ENCODE measurements at regions not wholly inside any gene's neighbourhood (a gene's known extent, or its start where the extent isn't known, plus 50 kb on each side); places are given as distances from the start of the nearest gene placed in this dataset.

DNA sequence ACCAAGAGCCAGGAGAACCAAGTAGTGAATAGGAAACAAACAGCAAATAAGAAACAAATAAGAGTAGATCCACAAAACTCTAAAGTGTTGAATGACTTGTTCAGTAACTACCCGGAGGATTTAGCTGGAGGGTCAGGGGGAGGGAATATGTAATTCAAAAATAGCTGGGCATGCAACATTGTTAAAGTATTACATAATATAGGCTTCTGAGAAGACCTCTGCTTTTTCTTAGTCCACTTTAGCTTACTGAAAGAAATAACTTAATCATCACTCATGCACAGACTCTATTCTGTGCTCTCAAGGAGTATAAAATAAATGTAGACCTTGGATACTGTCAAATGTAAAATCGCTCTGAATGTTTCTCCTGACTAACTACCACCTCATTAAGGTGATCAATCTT is 183.2 kb upstream of the POU5F2 start:
- no peaks in the 10 kb centered on the region for H3K36me3 ChIP-seq
- TF ChIP-seq, protein P1, sequence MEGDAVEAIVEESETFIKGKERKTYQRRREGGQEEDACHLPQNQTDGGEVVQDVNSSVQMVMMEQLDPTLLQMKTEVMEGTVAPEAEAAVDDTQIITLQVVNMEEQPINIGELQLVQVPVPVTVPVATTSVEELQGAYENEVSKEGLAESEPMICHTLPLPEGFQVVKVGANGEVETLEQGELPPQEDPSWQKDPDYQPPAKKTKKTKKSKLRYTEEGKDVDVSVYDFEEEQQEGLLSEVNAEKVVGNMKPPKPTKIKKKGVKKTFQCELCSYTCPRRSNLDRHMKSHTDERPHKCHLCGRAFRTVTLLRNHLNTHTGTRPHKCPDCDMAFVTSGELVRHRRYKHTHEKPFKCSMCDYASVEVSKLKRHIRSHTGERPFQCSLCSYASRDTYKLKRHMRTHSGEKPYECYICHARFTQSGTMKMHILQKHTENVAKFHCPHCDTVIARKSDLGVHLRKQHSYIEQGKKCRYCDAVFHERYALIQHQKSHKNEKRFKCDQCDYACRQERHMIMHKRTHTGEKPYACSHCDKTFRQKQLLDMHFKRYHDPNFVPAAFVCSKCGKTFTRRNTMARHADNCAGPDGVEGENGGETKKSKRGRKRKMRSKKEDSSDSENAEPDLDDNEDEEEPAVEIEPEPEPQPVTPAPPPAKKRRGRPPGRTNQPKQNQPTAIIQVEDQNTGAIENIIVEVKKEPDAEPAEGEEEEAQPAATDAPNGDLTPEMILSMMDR (IDR thresholded peaks at IDR 0.05; ENCODE audit: low read depth, low read length) = no peak
- peaks cover 5% of the 10 kb centered on the region for H3K4me1 ChIP-seq
- no peak for DNase-seq
- no peak overlapping the region for H3K4me3 ChIP-seq (ENCODE audit: low read depth, low read length)
- no peaks in the 10 kb centered on the region for H3K27me3 ChIP-seq
- H3K9me3 ChIP-seq = no peaks in the 10 kb centered on the region

DNA sequence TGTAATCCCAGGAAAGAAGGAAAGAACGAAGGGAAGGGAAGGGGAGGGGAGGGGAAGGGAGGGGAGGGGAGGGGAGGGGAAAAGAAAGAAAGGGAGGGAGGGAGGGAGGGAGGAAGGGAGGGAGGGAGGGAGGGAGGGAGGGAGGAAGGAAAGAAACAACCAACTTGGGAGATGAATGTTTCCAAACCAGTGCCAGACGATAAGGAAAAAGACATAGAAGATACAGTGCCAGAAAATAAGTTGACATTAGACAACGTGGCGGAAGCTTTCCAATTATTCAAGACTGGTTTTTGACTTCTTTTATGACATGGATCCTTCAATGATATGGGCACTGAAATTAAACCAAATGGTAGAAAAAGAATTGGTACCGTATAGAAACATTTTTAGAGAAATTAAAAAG is 181.2 kb upstream of the POU5F2 start:
- H3K36me3 ChIP-seq = no peaks in the 10 kb centered on the region
- no peaks in the 10 kb centered on the region for H3K9me3 ChIP-seq
- H3K4me1 ChIP-seq = no peaks in the 10 kb centered on the region
- DNase-seq = no peak
- H3K27me3 ChIP-seq = no peaks in the 10 kb centered on the region
- H3K4me3 ChIP-seq (ENCODE audit: low read depth, low read length) = no peak overlapping the region
- TF ChIP-seq, protein P1 (IDR thresholded peaks at IDR 0.05; ENCODE audit: low read depth, low read length) = no peak

DNA sequence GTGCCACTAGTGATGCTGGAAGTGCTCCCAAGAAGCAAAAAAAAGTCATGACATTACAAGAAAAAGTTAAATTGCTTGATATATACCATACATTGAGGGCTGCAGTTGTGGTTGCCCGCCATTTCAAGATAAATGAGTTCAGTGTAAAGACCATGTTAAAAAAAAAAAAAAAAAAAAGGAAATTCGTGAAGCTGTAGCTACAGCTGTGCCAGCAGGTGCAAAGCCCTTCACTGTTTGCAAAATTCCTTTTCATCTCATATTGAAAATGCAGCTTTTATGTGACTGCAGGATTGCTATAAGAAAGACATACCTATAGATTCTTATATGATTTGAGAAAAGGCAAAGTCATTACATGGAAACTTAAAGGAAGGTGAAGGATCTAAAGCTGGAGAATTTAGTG is 179.6 kb upstream of the POU5F2 start:
- no peak overlapping the region for H3K4me3 ChIP-seq (ENCODE audit: low read depth, low read length)
- TF ChIP-seq, protein P1 (IDR thresholded peaks at IDR 0.05; ENCODE audit: low read depth, low read length) = no peak
- no peak for DNase-seq
- no peaks in the 10 kb centered on the region for H3K27me3 ChIP-seq
- no peaks in the 10 kb centered on the region for H3K36me3 ChIP-seq
- H3K9me3 ChIP-seq = no peaks in the 10 kb centered on the region
- H3K4me1 ChIP-seq = no peaks in the 10 kb centered on the region

DNA sequence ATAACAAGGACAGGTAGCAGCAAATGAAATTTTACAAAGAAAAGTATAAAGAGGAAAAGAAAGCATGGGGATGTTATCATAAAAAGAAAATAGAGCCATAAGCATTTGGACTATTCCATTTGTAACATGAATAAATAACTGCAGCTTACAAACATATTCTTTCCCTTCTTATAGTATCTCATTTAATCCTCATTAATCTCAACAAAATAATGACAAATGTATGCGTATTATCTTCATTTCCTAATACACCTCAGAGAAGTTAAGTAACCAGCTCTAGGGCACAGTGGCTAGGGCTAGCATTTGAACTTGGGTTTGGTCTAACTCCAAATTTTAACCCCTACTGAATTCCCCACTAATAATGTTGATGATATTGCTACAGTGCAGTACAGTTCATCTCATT is 175.5 kb upstream of the POU5F2 start:
- Histone ChIP-seq H3K27me3 (no peaks in the 10 kb centered on the region), H3K36me3 (no peaks in the 10 kb centered on the region), H3K9me3 (no peaks in the 10 kb centered on the region), H3K4me3 (ENCODE audit: low read depth, low read length) (no peak overlapping the region), H3K4me1 (no peaks in the 10 kb centered on the region)
- no peak for DNase-seq
- TF ChIP-seq, protein P1 (IDR thresholded peaks at IDR 0.05; ENCODE audit: low read depth, low read length) = no peak

- Histone ChIP-seq H3K4me1 (no peaks in the 10 kb centered on the region), H3K36me3 (no peaks in the 10 kb centered on the region), H3K27me3 (no peaks in the 10 kb centered on the region), H3K4me3 (ENCODE audit: low read depth, low read length) (no peak overlapping the region), H3K9me3 (no peaks in the 10 kb centered on the region)
- DNase-seq = no peak
- TF ChIP-seq, protein P1 (IDR thresholded peaks at IDR 0.05; ENCODE audit: low read depth, low read length) = peak; percentile 61
Measured at GRCh38 chr5:93915142-93915553, 173.7 kb upstream of the POU5F2 start.

DNA sequence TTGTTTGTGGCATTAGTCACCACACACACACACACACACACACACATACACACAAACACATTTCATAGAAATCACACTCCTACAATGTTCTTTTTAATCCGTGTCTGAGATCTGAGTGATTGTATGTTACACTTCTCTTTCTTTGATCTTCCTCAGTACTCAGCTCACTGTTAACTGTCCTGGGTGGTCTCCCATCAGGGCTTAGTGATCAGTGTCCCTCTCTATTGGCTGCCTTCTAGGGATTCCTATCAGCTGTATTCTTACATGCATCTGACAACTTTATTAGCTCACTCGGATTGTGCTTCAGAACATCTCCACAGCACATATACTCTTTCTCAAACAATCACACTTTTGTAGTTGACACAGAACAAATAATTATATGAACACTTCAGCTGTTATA is 170.2 kb upstream of the POU5F2 start:
- Histone ChIP-seq H3K36me3 (no peaks in the 10 kb centered on the region), H3K9me3 (no peaks in the 10 kb centered on the region), H3K4me1 (no peaks in the 10 kb centered on the region), H3K4me3 (ENCODE audit: low read depth, low read length) (no peak overlapping the region), H3K27me3 (no peaks in the 10 kb centered on the region)
- DNase-seq = no peak
- TF ChIP-seq, protein P1 (IDR thresholded peaks at IDR 0.05; ENCODE audit: low read depth, low read length) = no peak

Measured in BE2C (cell line).